ENCODE measurements at regions not wholly inside any gene's neighbourhood (a gene's known extent, or its start where the extent isn't known, plus 50 kb on each side); places are given as distances from the start of the nearest gene placed in this dataset.

DNA sequence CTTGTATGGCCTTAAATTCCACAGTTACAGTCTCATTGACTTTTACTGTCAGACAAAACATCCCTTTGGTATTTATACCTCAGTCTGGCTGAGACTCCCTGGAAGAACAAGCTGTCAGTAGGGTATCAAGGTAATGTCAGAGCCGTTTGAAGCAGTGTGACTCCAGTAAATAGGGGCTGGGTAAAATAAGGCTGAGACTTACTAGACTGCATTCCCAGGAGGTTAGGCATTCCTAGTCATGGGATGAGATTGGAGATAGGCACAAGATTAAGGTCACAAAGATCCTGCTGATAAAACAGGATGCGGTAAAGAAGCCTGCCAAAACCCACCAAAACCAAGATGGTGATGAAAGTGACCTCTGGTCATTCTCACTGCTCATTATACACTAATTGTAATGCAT lies 219.5 kb upstream of the SKOR2 start:
- TF ChIP-seq, protein P1, sequence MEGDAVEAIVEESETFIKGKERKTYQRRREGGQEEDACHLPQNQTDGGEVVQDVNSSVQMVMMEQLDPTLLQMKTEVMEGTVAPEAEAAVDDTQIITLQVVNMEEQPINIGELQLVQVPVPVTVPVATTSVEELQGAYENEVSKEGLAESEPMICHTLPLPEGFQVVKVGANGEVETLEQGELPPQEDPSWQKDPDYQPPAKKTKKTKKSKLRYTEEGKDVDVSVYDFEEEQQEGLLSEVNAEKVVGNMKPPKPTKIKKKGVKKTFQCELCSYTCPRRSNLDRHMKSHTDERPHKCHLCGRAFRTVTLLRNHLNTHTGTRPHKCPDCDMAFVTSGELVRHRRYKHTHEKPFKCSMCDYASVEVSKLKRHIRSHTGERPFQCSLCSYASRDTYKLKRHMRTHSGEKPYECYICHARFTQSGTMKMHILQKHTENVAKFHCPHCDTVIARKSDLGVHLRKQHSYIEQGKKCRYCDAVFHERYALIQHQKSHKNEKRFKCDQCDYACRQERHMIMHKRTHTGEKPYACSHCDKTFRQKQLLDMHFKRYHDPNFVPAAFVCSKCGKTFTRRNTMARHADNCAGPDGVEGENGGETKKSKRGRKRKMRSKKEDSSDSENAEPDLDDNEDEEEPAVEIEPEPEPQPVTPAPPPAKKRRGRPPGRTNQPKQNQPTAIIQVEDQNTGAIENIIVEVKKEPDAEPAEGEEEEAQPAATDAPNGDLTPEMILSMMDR (IDR thresholded peaks at IDR 0.05; ENCODE audit: insufficient read depth, low read length, poor library complexity, severe bottlenecking) = no peak
- no peak for TF ChIP-seq EZH2phosphoT487 (conservative IDR thresholded peaks at IDR 0.05; ENCODE audit: low read length)
